Neural cell (in vitro differentiated cells): ENCODE measurements at regions not wholly inside any gene's neighbourhood (a gene's known extent, or its start where the extent isn't known, plus 50 kb on each side); places are given as distances from the start of the nearest gene placed in this dataset.

ENCODE experiments used
- POLR2AphosphoS5 ChIP-seq: IDR thresholded peaks from 2 replicates; pipeline ENCODE4 v1.6.1; 2012
- TF ChIP-seq, protein P1 (sequence below): IDR thresholded peaks from 2 replicates; pipeline ENCODE4 v1.6.1; 2012; ENCODE audit warnings: borderline replicate concordance

DNA sequence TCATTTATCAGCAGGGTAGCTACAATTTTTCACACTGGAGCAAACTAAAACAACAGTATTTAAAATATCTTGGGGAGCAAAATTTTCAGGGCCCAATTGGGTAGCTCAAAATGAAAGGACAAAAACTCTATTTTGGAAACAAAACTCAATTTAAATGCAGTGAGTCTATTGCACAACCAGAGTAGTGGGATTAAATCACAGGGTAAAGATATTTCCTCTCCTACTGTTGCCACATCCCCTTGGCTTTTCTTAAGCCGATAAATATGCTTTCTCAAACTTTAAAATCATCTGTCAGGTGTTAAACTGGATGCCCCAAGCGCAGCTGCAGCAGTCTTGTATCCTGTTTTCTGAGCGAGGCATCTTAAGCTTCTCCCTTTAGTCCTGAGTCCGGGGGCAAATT is 1474.3 kb upstream of the CDH9 start:
- TF ChIP-seq, protein P1, sequence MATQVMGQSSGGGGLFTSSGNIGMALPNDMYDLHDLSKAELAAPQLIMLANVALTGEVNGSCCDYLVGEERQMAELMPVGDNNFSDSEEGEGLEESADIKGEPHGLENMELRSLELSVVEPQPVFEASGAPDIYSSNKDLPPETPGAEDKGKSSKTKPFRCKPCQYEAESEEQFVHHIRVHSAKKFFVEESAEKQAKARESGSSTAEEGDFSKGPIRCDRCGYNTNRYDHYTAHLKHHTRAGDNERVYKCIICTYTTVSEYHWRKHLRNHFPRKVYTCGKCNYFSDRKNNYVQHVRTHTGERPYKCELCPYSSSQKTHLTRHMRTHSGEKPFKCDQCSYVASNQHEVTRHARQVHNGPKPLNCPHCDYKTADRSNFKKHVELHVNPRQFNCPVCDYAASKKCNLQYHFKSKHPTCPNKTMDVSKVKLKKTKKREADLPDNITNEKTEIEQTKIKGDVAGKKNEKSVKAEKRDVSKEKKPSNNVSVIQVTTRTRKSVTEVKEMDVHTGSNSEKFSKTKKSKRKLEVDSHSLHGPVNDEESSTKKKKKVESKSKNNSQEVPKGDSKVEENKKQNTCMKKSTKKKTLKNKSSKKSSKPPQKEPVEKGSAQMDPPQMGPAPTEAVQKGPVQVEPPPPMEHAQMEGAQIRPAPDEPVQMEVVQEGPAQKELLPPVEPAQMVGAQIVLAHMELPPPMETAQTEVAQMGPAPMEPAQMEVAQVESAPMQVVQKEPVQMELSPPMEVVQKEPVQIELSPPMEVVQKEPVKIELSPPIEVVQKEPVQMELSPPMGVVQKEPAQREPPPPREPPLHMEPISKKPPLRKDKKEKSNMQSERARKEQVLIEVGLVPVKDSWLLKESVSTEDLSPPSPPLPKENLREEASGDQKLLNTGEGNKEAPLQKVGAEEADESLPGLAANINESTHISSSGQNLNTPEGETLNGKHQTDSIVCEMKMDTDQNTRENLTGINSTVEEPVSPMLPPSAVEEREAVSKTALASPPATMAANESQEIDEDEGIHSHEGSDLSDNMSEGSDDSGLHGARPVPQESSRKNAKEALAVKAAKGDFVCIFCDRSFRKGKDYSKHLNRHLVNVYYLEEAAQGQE: no peak
- TF ChIP-seq POLR2AphosphoS5: no peak
